Loucy (cell line): ENCODE measurements at regions not wholly inside any gene's neighbourhood (a gene's known extent, or its start where the extent isn't known, plus 50 kb on each side); places are given as distances from the start of the nearest gene placed in this dataset.

Experiments
- CTCF ChIP-seq: fragments of 200-600 bp; sonication (generic); conservative IDR thresholded peaks from 2 replicates; pipeline ENCODE4 v1.5.1; 2014; ENCODE audit warnings: mild to moderate bottlenecking, antibody characterized with exemption, low read length
- EZH2phosphoT487 ChIP-seq: fragments of 200-600 bp; IDR thresholded peaks from 2 replicates; pipeline ENCODE4 v1.6.1; 2018; ENCODE audit warnings: antibody characterized with exemption, mild to moderate bottlenecking, moderate library complexity, borderline replicate concordance

GRCh38 chr6:156457601-156458000 lies 319.6 kb upstream of the ARID1B start:
- no peak for TF ChIP-seq CTCF
- no peak for TF ChIP-seq EZH2phosphoT487
